NCI-H2196 (cell line): ENCODE measurements at regions not wholly inside any gene's neighbourhood (a gene's known extent, or its start where the extent isn't known, plus 50 kb on each side); places are given as distances from the start of the nearest gene placed in this dataset.
A peak's percentile ranks its signal among the peaks of the same experiment; 100 is the strongest.

Experiments used
- DNase-seq: peaks from one replicate; lab custom pipeline; 2025; ENCODE audit not compliant: unreplicated experiment; lab: John Stamatoyannopoulos, UW

- no peak for DNase-seq
Measured at GRCh38 chr16:72523087-72523486, 351.1 kb upstream of the PMFBP1 start.

DNA sequence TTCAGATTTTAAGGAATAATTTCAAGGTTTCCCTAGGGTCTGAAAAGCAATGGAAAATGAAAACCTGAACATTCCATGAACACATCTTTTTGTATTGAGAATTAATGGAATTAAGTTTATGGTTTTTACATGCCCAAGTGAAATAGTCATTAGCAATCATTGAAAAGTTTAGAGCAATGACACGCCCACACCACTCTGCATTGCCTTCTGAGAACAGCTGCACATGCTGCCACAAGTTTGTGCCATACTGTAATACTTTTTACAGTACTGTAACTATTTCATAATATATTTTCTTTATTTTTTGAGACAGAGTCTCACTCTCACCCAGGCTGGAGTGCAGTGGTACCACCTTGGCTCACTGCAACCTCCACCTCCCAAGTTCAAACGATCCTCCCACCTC lies 345.2 kb upstream of the PMFBP1 start:
- no peak for DNase-seq

GRCh38 chr16:72511171-72511570 lies 339.2 kb upstream of the PMFBP1 start:
- no peak for DNase-seq

DNA sequence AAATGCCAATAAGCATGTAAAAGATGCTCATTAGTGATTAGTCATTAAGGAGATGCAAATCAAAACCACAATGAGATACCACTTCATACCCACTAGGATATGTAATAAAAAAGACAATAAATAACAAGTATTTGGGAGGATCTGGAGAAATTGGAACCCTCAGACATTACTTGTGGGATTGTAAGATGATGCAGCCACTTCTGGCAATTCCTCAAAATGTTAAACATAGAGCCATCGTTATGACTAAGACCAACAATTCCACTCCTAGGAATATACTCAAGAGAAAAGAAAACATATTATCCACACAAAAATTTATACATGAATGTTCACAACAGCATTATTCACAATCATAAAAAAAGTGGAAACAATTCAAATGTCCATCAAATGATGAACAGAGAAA lies 336.2 kb upstream of the PMFBP1 start:
- DNase-seq, result no peak

DNA sequence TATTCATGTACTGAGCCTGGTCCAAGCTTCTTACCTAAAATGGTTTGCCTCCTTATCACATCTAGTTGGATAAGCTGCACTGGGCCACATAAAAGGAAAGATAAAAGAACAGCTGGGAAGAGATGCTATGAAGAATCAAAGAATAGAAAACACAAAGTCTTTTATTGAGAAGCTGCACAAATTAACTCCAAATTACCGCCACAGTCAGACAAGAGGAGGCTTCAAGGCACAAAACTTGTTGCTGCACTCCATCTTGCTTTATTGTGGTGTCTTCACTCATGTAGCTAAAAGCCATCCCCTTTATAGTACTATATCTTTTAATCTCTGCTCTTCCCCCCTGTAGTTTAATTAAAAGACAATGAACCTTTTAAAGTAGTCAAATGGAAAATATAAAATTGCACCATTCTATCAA lies 330.6 kb upstream of the PMFBP1 start:
- DNase-seq, result no peak

GRCh38 chr16:72501739-72502593 lies 330.0 kb upstream of the PMFBP1 start:
- DNase-seq, result peak; percentile 51

GRCh38 chr16:72500545-72500944 lies 328.6 kb upstream of the PMFBP1 start:
- no peak for DNase-seq

- DNase-seq, result no peak
Measured at GRCh38 chr16:72493716-72494415, 321.9 kb upstream of the PMFBP1 start.

DNA sequence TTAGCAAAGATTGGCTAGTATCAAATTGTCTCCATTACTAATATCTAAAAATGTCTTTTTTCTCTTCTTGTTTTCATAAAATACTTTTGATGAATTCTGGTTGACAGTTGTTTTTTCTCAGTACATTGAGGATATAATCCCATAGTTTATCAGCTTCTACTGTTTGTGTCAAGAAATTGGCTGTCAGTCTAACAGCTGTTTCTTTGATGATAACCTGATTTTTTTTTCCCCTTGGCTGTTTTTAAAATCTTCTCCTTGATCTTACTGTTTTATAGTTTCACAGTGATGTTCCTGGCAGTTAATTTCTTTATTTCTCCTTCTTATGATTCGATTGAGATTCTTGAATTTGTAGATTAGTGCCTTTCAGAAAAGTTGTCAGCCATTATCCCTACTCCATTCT lies 315.3 kb upstream of the PMFBP1 start:
- no peak for DNase-seq

DNA sequence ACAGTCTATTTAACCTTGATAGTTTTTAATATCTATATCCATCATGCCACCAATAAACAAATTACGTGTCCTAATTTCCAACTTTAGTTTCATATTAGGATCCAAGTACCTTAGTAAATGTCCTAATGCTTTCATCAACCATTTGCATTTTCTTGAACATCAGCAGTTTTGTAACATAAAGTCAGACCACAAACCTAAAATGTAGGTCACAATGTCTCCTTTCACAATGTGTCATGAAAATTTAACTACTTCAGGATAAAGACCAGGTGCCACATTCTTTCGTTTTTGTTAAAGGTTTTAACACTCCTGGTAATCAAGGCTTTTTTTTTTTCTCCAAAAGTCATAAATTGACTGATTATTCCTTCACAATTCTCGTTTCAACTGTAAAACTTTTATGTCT lies 310.7 kb upstream of the PMFBP1 start:
- no peak for DNase-seq

GRCh38 chr16:72481419-72481818 lies 309.5 kb upstream of the PMFBP1 start:
- no peak for DNase-seq

DNA sequence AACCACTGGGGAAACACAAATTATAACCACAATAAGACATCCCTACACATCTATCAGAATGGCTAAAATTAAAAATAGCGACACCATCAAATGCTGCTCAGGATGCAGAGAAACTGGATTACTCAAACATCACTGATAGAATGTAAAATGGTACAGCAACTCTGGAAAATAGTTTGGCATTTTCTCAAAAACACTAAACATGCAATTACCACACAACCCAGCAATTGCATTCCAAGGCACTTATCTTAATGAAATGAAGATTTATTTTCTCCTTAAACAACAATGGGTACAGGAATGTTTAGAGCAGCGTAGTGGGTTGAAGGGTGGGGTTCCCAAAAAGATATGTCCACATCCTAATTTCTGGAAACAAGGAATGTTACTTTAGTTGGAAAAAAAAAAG lies 309.0 kb upstream of the PMFBP1 start:
- no peak for DNase-seq

- DNase-seq, result no peak
Measured at GRCh38 chr16:72475688-72476087, 303.7 kb upstream of the PMFBP1 start.

GRCh38 chr16:72474501-72475123 lies 302.7 kb upstream of the PMFBP1 start:
- DNase-seq, result no peak

GRCh38 chr16:72473631-72474030 lies 301.7 kb upstream of the PMFBP1 start:
- no peak for DNase-seq

DNA sequence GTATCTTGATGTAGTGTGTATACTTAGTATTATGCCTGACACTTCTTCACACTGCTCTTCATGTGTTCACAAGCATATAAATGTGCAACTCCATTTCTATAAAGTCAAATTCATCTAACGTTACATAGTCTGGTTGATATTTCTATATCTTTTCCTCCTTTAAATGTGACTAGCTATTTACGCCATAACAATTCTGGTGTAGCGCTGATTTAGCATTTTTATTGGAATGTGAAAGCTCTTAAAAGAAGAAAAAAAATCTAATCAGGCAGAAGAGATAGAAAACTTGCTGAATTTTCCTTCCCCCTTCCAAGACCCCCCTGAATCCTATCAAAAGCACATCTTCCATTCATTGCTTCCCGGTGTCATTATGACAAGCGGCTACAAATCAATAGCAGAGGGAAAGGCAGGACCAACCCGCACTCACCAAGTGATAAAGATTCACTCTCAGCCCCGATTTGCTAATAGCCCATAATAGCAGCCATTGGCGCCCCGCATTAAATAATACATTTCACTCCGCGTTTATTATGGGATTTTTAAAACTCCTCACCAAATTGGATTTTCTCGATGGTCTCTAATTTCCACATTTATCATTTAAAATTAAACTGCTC lies 299.5 kb upstream of the PMFBP1 start:
- no peak for DNase-seq

DNA sequence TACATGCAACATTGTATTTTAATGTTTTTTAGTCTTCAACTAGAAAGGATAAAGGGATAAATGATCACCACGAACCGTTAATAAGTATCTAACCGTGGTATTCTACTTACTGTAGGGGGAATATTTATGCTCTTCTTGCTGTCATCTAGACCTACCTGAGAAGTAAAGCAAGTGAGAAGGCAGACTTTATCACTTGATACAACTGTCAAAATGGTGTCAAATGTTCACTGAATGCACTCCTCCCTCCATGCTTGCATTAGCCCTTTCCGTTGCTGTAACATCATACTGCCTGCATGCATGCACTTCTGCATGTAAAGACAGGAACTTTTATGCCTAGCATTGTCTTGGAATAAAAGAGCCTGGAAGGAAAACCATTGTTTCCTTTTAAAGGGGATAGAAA lies 298.6 kb upstream of the PMFBP1 start:
- no peak for DNase-seq

DNA sequence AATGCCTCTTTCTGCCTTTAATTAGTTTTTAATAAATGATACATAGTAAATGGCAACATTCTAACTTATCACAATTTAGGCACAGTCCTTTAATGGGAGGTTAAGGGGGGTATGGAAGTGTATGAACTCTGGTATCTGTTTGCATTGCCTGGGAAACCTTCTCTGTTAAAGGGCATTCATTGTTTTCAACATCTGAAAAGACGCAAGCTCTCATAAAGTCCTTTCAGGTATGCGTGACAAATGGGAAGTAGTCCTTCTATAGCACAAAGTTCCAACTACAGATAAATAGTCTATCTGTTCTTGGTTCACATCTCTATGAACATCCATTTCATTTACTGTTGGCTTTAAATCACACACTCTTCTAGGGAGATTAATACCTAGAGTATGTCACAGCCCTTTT lies 298.0 kb upstream of the PMFBP1 start:
- no peak for DNase-seq

GRCh38 chr16:72468582-72468981 lies 296.6 kb upstream of the PMFBP1 start:
- DNase-seq, result no peak

- DNase-seq, result peak; percentile 12
Measured at GRCh38 chr16:72467157-72467759, 295.3 kb upstream of the PMFBP1 start.
